ENCODE measurements at regions not wholly inside any gene's neighbourhood (a gene's known extent, or its start where the extent isn't known, plus 50 kb on each side); places are given as distances from the start of the nearest gene placed in this dataset.

DNA sequence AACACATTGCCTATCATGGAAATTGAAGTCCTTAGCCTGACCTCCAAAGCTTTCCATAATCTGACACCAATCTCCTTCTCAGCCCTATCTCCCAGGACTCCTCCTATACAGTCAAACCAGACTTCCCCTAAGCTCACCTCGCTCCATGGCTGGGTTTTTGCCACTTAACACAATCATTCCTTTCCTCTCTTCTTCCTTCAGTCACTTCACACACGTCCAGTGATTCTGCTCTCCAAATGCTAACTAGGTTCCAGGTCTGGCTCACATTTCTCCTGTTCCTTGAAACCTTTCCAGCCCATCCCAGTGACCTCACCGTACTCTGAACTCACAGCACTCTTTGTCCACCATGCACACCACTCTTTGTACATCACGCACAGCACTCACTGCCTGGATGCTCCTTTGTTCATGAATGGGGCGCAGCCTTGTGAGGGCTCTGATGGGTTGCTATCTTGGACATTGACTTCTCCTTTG is 98.4 kb downstream of the GLUL start:
- DNase-seq (ENCODE audit: low read depth in 2 of 2) = no peak

DNA sequence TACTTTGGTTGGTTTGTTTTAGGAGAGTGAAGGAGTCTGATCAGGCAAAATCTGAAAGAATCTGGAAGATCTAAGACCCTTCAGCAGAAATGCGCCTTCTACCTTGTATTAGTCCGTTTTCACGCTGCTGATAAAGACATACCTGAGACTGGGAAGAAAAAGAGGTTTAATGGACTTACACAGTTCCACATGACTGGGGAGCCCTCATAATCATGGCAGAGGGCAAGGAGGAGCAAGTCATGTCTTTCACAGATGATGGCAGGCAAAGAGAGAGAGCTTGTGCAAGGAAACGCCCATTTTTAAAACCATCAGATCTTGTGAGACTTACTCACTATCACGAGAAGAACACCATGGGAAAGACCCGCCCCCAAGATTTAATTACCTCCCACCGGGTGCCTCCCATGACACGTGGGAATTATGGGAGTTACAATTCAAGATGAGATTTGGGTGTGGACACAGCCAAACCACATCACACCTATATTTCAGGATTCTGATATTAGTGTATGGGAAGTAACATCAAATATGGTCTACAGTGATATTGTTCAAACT is 99.3 kb downstream of the GLUL start:
- no peak for DNase-seq (ENCODE audit: low read depth in 2 of 2)

DNA sequence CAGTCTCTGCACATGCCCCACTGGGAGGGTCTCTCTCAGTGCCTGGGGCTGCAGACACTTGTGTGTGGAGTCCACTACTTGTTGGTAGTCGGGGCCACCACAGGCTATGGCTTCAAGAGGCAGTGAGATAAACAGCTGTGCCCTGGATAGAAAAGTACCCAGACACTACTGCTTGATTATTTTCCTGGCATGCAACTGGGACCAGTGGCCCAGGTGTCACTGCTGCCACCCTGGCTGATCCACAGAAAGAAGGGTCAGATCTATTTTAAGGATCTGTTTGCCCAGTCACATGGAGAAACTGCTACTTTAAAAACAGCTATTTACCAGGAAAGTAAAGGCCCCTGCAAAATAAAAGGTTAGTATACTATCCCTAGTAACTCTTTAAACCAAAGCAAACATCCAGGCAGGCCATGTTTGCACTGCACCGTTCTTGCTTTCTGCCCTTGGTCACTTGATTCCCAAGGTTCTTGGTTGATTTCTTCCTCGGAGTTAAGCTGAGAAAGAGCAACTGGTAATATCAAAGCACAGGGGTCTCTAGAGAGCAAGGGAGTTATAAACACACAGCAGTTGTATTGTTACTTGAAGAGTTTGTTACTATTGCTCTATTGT is 99.9 kb downstream of the GLUL start:
- DNase-seq (ENCODE audit: low read depth in 2 of 2) = no peak

DNA sequence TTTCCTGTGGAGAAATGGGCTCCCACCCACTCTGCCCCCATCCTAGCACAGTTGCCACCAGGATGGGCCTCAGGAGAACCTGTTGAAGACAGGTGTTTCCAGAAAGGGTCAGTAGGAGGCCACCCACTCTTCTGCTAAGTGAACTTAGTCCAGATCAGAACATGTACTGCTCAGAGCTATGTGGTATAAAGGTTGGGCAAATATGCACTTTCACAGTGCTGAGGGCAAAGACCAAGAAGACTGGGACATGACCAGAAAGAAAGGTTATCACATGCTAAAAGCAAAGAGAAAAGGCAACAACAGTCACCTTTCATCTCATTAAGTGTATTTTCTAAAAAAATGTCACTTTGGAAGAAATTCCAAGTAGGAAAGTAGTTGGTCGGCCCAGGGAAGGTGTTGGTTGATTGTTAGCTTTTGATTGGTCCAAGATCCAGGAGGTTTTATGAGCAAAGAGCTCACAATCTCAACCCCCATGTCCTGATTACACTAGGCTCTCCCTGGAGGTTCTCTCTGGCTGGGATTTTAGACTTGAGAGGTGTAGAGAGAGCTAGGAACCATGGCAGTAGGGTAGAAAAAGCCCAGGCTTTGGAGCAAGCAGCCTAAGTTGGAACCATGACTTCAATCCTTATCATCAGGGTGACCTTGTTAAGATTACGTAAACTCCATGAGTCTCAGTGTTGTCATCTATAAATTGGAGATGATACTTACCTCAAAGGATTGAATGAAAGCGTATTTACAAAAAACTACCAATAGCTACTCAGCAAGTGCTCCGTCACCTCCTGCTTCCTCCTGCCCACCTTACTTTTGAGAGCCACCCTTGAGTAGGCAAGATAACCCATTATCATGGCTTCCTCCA is 102.6 kb downstream of the GLUL start:
- no peak for DNase-seq (ENCODE audit: low read depth in 2 of 2)

DNA sequence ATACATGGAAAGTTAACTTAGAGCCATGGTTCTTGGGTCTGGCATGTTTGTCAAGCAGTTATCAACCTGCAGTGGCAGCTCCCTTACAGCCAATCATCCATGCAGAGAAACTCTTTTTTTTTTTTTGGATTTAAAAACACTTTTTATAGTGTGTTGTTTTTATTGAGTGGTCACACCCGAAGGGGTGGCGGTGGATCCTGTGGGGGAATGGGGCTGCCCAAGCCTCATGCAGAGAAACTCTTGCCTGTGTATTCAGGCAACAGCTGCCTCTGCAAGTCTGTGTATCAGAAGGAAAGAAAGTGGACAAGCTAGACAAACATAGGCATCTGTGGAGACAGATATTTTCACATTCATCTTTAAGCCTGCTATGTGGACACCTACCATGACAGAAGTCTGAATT is 104.8 kb downstream of the GLUL start:
- no peak for DNase-seq (ENCODE audit: low read depth in 2 of 2)

DNA sequence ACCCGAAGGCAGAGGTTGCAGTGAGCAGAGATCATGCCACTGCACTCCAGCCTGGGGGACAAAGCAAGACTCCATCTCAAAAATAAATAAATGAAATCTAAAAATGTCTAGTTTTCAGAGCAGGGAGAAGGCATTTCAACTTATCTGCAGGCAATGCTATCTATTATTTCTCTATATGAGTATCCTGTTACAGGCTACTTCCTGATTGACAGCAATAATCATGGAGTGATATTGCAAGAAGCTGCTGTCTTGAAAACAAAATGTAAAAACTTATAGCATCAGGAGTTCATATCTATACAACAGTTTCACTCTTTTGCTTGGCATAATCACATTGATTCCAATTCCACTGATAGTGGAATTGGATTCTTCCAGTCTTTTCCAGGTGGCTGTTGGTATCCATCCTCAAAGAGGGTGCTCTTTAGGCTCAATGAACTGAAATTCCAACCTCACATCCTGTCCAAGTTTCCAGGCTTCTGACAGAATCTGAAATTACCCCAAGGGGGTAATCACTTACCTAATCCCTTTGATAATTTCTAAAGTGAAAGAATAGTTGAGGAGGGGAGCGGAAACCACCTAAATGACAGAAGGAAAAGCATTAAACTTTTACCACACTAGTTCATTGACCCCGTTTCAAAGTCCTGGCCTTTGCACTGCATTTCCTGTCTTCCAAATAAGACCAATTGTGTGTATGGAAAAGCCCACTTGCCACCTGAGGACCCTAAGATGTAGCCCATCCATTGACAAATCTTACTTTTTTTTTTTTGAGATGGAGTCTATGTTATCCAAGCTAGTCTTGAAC is 107.6 kb downstream of the GLUL start:
- no peak for DNase-seq (ENCODE audit: low read depth in 2 of 2)

DNA sequence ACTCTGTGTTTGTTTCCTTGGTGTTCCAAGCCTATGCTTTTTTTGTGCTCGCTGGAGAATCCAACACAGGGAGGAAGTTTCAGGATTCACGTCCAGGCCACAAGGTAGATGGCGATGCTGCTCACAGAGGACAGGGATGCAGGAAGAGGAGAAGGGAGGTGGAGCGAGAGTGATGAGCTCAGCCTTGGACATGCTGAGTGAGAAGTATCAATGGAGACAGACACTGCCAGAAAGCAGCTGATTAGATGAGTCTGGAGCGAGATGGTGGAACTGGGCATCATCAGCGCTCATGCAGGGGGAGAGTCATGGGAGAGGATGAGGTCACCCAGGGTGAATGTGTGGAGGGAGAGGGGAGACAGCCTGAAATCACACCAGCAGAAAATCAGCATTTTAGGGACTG is 110.0 kb downstream of the GLUL start:
- DNase-seq (ENCODE audit: low read depth in 2 of 2) = no peak

DNA sequence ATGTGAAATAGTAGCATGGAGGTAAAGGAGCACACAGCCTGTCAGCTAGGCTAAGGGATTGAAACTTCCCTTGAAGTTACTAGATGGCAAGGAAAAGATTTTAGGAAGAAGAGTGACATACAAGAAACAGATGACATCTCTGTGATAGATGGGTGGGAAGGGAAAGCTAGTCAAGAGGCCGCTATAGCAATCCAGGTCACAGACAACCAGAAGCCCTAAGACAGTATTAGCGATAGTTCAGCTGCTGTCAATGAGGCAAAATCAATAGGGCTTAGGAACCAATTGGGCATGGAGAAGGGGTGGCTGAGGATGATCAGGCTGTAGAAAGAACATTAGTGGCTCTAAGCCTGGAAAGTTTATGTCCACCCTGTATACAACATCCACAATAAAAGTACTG is 111.1 kb downstream of the GLUL start:
- no peak for DNase-seq (ENCODE audit: low read depth in 2 of 2)

DNA sequence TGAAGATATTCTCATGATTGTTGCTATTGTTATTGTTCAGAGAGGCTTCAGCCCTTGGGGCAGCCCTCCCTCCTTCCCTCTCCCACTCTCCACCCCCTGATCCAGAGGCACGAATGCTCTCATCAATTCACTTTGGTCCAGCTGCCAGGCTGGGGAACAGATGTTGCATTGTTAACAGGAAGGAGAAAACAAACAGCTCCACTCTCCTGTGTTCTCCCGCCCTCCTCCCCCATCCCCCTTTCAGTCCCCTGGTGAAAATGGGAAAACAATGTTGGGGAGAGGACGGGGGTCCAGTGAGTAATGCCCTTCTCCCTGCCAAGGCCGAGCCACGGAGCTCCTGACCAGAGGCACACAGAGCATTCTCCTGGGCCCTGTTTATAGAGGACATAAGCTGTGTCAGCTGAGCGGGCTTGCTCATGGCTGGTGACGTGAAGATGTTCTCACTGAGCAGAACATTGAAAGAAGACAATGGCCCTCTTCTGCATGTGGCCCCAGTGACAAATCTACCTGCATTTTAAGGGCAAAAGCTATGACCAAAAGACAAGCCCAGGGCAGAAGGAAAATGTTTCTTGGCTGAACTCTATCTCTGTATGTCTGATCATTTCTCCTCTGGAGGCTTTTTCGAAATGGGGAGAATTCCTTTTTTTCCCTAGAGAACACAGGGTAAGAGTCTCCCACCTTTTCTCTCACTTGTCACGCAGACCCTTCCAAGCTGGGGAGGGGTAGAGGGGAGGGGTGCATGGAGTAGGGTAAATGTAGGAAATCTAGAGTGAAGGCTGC is 111.7 kb downstream of the GLUL start:
- DNase-seq (ENCODE audit: low read depth in 2 of 2) = no peak

DNA sequence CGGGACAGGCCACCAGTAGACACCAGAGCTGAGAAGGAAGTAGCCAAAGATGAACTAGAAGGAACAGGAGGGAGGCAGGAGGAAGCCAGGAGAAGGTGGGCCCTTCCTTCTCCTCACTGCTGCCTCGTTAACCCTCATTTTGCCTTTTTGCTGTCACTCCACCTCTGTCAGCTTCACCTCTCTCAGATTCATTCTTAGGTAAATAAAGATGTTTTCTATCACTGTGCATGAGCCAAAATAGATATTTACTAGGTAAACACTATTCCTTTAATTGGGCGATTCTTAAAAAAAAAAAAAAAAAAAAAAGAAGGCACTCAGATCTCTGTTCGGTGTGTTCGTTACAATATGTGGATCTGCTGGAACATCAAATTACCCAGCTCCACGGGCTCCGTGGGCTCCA is 112.3 kb downstream of the GLUL start:
- no peak for DNase-seq (ENCODE audit: low read depth in 2 of 2)

DNA sequence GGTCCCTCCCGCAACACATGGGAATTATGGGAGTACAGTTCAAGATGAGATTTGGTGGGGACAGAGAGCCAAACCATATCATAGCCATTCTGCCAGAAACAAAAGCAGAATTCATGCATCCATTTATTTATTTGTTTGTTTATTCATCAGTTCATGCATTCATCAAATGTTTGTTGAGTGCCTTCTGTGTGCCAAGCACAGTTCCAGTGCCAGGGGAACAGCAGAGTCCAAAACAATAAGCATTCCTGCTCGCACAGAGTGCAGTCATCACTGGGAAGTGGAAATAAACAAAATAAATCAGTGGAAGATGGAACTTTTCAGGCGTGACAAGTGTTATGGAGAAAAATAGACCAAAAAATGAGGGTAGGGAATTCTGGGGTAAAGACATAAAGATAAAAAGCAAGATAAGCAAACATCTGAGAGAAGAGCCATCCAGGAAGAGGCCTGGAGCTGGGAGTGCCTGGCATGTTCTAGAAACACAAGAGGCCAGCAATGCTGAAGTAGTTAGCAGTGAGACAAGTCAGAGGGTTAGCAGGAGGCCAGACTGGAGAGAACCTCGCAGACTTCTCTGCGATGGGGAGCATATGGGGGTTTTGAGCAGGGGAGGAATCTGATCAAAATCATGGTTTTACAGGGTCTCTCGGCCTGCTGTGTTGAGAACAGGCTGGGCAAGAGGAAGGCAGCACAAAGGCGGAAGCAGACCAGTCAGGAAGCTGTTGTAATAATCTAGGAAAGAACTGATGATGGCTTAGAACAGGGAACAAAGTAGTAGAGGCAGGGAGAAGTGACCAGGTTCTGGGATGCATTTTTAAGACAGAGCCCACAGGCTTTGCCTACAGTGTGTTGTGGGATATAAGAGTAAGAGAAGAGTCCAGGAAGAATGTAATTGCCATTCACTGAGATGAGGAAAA is 113.2 kb downstream of the GLUL start:
- DNase-seq (ENCODE audit: low read depth in 2 of 2) = no peak

DNA sequence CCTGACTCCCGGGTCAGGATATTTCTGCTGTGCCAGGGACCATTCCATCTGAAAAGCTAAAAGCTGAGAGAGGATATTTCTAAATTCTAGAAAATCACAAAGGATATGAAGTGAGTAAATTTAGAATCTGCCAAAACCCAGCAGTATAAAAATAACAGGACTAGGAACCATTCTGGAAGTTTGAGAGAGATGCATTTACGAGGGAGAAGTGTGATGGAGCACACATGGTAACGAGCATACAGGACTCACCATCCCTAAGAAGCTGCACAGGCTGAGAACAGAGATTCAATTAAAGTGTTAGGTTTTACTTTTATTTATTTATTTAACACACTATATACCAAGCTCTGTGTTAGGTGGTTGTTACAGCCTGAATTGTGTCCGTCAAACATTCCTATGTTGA is 116.3 kb downstream of the GLUL start:
- DNase-seq (ENCODE audit: low read depth in 2 of 2) = no peak

DNA sequence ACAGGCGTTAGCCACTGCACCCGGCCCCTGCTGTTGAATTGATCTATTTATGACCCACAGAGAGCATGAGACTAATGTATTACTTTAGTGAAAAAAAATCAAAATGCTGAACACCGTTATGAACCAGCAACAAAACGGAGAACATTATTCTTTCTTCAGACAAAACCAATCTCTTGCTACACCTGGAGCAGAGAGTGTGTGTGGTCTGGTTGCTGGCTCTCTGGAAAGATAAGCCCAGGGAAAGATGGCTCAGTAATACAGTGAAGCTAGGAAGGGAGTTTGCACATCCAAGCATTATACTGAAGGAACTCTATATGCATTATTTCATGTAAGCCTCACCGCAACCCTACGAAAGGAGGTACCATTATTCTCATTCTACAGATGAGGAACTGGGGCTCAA is 117.0 kb downstream of the GLUL start:
- no peak for DNase-seq (ENCODE audit: low read depth in 2 of 2)

DNA sequence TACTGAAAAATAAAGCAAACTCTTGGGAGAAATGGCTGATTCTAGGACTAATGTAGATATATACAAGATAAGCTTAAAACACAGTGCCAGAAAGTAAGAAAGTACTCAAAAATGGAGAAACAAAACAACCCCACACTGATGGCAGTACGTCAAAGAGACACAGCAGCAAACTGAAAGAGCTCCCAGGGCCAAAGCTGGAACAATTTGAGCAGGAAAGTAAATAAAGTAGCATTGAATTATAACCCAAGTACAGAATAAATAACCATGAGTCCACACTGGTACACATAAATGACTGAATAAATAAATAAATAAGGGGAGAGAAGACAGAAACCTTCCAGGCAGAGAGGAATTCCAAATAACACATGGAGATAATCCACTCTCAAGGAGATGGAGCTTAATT is 120.9 kb downstream of the GLUL start:
- DNase-seq (ENCODE audit: low read depth in 2 of 2) = no peak

DNA sequence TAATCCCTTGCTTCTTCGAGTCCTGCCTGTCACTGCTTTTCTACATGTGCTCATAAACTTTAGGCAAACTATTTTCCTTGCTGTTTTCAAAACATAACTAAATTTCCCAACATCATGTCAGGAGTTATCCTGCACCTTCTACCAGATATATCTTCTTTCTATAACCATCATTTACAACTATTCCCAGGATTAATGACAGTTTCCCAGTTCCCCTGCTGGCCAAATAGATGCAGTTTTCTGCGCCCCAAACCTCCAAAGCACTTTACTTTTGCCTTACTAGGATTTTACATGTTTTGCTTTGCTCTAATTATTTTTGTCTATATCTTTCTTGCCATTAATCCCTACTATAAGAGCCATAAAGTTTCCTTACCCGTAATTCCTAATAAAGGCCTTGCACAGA is 122.5 kb downstream of the GLUL start:
- no peak for DNase-seq (ENCODE audit: low read depth in 2 of 2)

DNA sequence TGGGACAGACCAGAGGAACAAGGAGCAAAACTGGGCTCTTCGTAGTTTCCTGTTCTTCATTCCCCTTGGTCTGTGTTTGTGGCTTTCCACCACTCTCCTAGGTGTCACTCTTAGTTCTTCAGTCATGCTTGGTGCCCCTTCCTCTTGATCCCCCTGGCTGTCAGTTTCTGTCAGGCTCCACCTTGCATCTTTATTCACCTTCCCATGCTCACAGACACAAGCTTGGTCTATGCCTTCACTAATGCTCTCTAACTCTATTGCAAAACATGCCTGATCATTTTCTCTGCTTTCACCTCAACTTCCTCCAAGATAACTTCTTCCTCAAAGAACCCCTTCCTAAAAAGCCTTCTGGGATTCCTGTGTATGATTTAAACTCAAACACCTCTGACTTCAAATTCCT is 122.9 kb downstream of the GLUL start:
- no peak for DNase-seq (ENCODE audit: low read depth in 2 of 2)

DNA sequence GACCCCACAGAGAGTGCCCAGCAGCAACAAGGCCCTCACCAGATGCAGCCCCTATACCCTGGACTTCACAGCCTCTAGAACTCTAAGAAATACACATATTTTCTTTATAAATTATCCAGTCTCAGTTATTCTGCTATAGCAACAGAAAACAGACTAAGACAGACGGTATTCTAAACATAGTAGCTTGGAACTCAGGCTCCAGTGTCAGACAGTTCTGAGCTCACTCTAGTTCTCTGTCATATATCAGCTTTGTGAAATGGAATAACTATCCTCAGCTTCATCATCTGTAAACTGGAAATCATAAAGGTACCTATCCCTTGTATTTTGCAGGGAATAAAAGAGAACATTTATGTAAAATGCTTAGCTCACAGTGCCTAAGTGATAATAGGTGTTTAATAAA is 127.4 kb downstream of the GLUL start:
- DNase-seq (ENCODE audit: low read depth in 2 of 2) = no peak

DNA sequence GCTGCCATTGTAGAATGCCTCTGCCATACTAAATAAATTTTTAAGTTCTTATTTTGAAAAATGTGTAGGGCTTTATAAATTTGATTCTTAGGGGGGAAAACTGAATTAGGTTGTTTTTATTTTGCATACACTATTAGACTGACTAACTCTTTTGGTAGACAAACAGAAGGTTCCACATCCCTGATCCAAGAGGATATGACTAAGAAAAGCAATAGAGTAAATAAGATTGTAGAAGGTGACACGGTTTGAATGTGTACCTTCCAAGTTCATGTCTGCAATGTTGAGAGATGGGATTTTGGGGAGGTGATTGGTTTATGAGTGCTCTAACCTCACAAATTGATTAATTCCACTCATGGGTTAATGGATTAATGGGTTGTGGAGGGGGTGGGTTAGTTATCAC is 127.9 kb downstream of the GLUL start:
- DNase-seq (ENCODE audit: low read depth in 2 of 2) = no peak

DNA sequence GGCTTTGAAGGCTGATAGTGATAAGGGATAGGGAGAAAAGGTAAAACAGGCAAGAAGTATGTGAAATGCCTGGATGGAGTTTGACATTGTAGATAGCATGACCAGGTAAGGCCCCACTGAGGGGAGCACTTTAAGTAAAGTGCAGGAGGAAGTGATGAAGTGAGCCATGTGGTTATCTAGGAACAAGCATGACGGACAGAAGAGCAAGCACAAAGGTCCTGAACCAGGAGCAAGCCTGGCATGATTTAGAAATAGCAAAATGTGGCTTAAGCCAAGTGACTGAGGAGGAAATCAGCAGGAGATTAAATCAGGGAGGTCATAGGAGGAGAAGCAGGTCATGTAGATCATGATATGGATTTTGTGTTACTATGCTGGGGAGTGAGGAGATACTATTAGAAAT is 129.2 kb downstream of the GLUL start:
- DNase-seq (ENCODE audit: low read depth in 2 of 2) = no peak

DNA sequence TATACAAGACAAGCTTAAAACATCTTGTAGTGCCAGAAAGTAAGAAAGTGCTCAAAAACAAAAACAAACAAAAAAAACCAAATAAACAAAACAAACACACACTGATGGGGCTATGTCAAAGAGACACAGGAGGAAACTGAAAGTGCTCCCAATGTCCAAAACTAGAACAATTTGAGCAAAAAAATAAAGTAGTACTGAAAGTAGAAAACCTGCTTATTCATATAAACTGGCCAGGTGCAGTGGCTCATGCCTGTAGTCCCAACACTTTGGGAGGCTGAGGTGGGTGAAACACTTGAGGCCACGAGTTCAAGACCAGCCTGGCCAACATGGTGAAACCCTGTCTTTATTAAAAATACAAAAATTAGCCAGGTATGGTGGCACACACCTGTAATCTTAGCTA is 129.9 kb downstream of the GLUL start:
- DNase-seq (ENCODE audit: low read depth in 2 of 2) = no peak

DNA sequence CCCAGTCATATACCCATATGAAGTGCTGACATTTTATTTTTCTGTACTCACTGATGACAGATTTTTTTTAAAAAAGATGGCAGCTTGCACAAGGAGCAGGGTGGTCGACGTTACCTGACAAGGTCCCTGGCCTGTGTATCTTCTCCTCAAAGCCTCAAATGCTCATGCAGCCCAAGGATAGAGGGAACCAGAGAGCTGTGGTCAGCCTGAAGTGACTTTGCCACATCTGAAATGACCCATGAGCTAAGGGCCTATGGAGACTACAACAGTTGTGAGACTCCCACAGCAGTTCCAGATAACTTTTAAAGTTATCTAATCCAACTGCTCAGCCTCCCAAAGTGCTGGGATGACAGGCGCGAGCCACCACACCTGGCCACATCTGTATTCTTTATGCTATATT is 131.1 kb downstream of the GLUL start:
- DNase-seq (ENCODE audit: low read depth in 2 of 2) = no peak
